ENCODE measurements at regions not wholly inside any gene's neighbourhood (a gene's known extent, or its start where the extent isn't known, plus 50 kb on each side); places are given as distances from the start of the nearest gene placed in this dataset.
A peak's percentile ranks its signal among the peaks of the same experiment; 100 is the strongest.
"Not testable (repeated sequence)": the region's sequence is repeated elsewhere in the genome, so short reads cannot be mapped to it uniquely, and the experiment has no call there.

DNA sequence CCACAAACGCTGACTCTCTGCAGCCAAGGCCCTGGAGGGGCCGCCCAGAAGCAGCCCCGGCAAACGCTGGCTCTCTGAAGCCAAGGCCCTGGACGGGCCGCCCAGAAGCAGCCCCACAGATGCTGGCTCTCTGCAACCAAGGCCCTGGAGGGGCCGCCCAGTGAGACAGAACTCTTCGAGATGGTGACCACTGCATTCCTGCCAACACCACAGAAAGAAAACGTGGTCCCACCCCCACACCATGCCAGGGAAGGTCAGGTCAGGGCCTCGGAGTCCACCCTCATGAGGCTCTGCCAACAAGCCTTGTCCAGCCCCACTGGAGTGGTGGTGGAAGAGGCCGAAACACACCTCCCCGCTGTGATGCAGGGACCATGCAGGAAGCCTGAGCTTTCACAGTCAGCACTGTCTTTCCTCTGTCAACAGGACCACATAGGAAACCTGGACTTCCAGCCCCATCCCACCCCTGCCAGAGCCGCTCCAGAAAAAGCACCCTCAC is 97.5 kb downstream of the DLL1 start:
- DNase-seq (ENCODE audit: low read depth): no peak

DNA sequence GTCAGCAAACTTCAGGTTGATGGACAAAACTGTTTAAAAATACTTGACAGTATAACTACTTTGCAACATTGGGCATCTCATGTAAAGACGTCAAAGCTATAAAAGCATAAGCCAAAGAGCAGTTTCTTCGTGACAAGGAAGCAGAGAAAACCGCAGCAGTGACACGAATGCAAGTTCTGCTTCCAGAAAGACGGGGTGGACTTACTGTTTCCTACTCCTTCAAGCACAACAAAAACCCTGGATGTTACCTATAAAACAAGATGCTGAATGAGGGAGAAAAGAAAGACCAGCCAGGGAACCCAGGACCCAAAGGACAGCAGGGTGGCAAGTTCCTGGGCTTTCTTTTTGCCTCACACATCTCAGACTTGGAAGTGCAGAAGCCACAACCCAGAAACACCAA is 98.0 kb downstream of the DLL1 start:
- DNase-seq (ENCODE audit: low read depth): no peak

DNA sequence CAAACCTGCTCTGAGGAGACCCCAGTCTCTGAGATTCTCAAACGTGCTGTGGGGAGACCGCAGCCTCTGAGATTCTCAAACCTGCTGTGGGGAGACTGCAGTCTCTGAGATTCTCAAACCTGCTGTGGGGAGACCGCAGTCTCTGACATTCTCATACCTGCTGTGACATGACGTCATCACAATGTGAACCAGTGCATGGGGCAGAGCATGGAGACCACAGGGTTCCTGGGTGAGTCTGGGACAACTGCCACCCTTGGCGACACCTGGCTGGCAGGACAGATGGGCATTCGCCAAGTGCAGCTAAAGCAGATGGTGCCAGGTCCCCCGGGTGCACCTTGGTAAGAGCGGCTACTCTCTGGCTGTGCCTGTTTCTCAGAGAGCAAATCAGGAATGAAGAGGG is 98.8 kb downstream of the DLL1 start:
- not testable (repeated sequence) for DNase-seq (ENCODE audit: low read depth)

DNA sequence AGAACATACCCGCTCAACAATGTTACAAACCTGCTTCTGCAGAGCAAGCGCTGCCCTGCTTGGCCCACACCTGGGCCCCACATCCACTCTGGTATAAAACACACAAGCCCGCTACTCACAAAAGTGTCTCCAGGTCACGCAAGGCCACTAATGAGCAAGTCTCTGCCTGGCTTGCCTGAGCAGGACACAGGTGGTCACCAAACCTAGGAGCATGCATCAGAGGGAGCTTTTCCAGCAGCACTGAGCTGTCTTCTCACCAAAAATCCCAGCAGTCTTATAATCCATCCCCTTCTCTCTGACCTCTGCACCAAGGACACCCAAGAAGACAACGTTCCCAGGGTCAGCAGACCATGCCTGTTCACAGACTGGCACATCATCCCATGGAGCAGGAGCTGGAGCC is 100.8 kb downstream of the DLL1 start:
- DNase-seq (ENCODE audit: low read depth): no peak

DNA sequence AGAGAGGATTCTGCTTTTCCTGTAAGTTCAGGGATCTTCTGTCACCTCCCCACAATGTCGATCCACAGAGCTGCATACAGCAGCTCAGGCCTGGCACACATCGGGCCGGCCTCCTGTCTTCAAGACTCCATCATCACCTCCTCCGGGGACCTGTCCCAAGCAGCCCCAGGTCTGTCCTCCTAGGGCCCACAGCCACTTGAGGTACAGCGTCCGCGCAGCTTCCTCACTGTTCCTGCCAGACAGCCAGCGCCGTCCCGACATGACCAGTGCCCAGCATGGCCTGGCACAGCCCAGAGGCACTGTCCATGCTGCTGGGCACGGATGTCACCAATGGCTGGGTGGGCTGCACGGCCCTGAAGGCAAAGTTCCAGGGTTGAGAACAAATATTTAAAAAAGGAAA is 101.6 kb downstream of the DLL1 start:
- no peak for DNase-seq (ENCODE audit: low read depth)

DNA sequence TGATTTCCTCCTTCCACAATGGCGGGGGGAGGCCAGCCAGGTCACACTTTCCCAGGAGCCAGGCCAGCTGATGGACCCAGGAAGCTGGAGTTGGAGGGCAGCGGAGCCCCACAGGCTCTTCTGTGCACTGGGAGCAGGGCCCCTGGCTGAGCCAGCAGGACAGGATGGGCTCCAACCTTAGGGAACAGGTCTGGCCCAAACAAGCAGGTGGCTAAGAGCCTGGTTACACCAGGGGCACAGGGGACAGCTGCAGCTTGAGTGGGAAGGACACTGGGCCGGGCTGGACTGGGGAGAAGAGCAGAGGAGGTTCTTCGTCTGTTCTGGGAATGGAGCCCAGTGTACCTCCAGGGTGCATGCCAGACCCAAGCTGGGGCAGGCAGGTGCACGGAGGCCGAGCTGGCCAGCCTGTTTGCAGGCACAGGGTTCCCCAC is 102.3 kb downstream of the DLL1 start:
- no peak for DNase-seq (ENCODE audit: low read depth)

DNA sequence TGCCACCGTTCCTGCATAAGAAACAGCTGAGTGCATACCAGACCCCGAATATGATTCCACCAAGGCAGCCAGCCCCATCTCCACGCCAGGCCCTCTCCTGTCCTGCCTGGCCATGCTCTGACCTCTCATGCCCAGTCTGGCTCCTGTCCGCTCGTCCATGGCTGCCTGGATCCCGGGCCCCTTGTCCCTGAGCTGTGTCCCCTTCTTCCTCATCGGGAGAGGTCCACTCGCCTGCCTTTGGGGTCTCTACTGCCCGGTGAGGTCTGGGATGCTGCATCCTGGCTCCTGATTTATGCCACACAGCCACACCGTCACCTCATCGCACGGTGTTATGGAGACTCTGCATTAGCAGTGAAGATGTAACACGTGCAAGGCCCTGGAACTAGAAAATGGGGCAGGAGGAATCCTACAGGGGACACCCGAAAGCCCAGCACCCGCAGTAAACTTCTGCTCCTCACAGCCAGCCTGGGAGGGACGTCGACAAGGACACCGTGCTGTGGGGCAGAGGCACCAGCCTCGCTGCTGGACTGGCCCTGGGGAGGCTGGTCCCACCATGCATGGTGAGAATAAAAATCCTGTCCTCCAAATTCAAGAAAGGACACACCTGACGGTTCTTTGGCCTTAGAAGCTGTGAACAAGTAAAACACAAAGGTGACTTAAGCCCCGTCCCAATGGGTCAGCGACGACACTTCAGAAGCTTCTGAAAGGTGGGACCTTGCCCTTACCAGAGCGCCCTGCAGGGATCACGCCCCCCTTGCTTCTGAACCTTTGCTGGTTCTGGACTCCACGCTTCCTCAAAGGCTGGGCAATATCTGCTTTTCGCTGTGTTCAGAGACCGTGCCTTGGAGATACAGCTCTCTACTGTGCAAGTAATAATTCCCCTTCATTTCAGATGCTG is 103.0 kb downstream of the DLL1 start:
- DNase-seq (ENCODE audit: low read depth): no peak

DNA sequence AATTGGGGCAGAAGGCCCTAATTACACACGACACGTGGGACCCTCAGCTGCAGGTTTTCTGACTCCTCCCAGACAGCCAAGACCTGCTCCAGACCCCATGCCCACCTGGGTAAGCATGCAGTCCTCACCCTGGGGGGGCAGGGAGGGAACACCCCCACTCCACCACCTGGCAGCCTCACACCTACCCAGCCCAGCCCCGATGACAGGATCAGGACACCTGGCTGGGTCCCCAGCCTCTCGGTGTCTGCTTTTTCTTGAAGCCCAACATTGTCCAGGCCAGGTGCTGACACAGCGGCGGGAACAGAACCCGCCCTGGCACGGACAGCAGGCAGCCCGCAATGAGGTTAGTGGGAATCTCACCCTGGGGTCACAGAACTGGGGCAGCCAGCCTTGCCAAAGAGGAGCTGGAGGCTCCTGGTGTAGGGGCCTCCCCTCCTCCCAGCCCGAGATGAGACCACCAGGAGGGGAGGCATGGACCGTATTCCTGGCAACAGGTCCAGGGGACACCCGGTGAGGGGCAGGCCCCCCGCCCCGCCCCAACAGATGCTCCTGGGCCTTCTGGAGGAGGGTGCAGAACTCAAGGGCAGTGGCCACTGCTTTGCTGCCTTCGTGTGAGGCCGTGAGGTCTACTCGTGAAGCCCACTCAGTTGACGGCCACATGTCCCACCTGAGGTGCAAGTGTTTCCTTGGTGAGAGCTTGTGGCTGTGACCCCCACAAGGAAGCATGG is 103.8 kb downstream of the DLL1 start:
- no peak for DNase-seq (ENCODE audit: low read depth)

DNA sequence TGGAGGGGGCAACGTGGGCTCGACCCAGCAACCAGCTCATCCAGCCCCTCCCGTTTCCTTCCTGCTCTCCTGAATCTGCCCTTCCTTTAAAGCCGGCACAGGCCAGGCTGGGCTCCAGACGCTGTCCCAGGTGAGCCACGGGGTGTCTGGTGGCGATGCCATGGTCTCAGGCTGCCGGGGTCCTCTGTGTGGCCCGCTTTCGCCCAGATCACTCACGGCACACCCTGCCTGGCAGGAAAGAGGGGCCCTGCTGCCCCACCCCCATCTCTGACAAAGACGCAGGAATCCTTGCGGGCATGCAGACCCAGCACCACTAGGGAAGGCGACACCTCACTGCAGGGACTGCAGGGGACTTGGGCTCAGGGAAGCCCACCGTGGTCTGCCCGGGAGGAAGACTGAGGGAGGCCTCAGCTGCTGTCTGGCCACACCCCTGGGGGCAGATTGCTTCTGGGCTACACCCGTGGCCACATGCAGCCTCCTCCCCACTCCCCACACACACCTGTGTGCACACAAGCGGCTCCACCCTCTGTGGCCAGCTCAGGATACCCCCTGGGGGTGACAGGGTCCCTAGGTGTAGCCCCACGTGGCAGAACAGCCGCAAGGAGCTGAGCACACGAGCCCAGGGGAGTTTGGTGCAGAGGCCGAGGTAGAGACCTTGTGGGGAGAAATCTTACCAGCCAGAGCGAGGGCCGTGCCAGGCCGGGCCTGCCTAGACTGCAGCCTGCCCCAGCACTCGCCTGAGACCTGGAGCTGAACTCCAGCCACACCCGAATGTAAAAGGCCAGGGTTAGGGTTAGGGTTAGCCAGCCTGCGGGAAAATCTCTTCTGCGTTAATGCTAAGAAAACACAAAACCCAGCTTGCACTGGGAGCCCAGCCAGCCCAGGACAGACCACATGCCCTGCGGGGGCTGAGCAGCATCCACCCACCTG is 104.6 kb downstream of the DLL1 start:
- no peak for DNase-seq (ENCODE audit: low read depth)

DNA sequence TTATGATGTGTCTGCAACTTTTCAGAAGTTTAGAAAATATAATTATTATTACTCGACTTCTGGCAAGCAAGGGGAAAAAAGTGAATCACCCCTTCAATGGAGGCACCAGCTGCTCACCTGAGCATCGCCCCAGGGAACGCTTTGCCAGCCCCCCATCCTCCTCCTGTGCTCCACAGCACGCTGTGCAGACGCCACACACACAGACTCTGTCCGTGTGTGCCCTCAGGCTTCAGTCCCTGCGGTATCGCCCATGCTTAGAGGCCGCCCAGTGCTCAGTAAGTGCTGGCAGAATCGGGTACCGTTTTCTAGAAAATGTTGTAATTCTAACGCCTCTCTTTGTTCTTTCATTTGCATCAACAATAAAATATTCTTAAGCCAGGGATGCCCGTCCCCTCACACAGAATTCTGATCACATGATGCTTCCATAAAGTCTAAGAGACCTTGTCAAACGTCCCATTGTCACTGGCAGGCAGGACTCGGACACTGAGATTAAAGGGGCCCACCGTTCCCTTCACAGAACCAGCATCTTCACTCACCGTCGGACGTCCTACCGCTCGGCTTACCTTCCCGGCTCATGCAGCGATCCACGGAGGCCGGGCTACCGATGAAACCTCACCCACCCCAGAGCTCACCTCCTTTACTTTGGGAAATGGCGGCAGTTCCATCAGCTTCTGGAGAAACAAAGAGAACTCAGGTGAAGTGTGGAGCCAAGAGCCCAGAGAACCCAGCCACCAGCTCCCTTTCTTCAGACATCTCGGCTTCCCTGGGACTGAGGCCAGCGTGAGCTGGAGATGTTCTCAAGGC is 105.5 kb downstream of the DLL1 start:
- DNase-seq (ENCODE audit: low read depth): no peak

DNA sequence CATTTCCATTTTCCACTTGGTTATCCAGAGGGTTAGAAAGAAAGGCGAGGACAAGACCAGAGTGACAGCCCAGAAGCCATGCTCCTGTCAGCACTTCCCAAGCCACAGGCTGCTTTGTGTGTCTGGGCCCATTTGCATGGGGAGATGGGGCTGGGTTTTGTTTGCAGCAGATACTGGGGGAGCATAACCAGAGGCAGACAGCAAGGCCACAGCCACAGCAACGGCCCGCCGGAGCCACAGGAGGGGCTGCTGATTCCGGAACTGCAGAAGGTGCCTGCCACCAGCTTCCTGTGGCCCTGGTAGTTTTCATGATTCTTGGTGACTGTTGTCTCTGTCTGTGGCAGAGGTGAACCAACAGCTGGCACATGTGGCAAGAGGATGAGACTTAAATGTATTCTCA is 106.6 kb downstream of the DLL1 start:
- DNase-seq (ENCODE audit: low read depth): no peak

DNA sequence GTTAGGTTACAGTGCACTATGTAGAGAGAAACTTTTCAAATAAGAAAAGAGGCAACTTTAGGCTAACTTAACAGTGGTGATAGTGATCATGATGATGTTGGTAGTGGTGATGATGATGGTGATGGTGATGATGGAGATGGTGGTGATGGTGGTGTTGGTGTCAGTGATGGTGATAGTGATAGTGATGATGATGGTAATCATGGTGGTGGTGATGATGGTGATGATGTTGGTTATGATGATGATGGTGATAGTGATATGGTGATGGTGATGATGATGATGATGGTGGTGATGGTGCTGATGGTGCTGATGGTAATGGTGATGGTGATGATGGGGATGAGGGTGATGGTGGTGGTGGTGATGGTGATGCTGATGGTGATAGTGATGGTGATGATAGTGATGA is 107.4 kb downstream of the DLL1 start:
- no peak for DNase-seq (ENCODE audit: low read depth)

DNA sequence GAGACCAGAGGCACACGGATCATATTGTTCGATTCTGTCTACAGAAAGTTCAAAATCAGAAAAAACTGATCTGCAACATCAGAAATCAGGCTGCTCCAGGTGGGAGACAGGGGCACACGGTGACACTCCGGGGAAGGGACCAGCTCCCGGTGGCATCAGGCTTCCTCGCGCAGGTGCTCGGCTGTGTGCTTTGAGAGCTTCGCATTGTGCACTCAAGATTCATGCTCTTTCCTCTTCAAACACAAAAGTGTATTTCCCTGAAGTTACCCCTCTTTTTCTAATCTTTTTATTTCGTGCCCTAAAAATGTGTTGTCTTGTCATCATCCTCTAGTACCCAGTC is 108.1 kb downstream of the DLL1 start:
- DNase-seq (ENCODE audit: low read depth): no peak

DNA sequence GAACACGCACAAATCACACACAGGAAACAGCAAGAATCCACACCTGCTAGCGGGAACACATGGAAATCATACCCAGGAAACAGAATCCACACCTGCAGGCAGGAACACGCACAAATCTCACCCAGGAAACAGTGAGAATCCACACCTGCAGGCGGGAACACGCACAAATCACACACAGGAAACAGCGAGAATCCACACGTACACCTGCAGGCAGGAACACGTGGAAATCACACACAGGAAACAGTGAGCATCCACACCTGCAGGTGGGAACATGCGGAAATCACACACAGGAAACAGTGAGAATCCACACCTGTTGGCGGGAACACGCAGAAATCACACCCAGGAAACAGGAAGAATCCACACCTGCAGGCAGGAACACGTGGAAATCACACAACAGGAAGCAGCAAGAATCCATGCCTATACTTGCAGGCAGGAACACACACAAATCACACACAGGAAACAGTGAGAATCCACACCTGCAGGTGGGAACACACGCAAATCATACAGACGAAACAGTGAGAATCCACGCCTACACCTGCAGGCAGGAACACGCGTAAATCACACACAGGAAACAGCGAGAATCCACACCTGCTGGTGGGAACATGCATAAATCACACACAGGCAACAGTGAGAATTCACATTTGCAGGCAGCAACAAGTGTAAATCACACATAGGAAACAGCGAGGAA is 108.6 kb downstream of the DLL1 start:
- DNase-seq (ENCODE audit: low read depth): no peak

DNA sequence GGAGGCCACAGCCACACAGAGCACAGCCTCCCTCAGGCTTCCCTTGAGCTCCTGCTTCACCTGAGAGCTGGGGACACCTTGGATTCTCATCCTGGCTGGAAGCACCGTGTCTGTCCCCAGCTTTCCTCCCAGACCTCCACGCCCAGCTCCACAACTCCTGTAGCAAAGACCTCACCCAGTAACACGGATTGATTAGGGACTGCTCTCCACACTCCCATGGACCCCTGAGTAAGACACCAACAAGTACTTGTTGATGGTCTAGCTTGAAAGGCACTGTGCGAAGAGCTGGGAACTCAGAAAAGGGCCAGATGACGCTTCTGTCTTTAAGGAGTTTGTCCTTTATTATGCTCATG is 109.6 kb downstream of the DLL1 start:
- DNase-seq (ENCODE audit: low read depth): no peak

DNA sequence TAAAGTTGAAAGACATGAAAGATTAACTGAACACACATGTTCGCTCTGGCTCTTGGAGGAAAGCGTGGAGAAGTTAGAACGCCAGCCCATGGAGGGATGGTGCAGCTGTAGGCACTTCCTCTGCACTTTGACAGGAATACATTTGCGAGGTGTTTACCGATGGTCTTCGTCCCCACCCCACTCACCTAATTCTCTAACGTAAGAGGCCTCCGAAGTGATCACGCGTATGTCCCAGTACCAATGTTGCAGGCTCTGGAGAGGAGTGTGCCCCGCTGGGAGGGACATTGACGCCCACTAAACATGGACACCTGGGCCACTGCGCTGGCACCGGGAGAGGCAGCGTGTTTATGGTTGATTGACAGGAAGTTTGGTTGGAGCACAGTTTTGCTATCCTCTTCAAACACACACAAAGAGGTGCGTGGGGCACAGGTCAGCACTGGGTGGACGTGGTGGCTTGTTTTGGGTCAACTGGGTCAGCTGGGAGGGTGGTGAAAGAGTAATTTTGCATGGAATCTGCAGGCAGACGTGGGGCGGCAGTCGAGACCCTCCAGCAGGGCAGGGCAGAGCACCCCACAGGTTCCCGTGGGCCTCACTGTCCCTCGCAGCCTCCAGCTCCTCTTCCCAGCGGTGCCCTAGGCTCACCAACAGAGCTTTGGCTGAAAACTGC is 110.1 kb downstream of the DLL1 start:
- no peak for DNase-seq (ENCODE audit: low read depth)

DNA sequence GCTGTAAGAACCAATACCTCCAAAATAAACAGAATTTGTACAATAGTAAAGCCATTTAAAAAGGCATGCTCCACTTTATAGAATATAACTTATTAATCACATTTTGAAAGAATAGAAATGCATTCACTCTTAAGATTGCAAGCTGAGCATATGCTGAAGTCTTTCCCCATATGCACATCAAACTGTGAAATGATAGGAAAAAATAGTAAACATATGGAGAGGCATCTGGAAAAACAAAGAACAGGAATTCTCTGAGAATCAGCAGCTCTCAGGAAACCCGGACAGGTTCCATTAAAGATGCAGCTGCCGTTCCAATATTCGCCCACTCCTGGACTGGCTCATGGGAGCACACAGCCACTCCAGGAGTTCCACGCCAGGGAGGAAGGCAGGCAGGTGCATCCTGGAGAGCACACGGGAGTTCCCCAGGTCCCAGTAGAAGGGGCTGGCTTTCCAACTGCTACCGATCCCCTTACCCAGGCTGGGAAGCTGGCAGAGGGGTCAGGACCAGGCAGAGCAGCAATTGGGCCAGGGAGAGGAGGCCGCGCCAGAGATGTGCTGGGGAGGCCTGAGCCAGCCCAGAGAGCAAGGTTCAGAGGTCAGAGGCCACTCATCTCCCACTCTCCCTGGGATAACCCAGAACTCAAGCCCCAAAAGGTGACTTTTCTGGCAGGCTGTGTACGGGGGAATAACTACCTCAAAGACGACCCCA is 111.1 kb downstream of the DLL1 start:
- no peak for DNase-seq (ENCODE audit: low read depth)

DNA sequence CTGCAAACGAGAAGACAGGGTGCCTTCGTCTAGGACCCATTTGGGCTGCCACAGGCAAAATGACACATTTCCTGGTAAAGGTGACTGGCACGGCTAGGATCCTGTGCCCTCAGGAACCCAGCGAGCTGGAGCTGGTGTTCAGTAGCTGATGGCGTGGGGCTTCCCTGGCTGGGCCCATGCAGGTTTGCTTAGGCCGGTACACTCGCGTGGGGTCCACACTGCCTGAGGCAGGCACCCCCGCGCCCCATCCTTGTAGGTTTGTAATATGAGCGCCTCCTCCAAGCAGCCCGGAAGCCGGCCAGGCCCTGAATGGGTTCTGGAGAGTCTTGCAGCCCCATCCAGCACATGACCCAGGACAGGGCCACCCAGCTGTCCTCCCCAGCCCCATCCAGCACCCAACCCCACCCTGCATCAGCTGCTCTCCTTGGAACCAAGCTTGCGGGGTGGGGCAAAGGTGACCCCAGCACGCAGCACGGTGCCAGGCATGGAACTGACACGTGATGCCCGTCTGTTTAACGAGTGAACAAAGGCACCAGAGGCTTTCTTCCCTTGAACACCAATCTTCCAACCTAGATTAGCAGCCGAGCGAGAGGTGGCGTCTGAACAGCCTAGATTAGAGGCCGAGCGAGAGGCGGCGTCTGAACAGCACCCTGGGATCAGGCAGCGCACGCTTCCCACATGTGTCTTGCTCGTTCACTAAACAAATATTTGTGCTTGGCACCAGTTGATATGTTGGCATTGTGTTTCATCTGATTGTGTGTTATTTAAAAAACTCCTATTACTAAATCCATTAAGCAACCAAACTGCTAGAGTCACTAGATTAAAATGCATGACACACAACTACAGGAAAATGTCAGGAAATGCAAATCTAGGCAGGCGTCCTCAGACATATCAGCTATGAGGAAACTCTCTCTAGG is 112.1 kb downstream of the DLL1 start:
- DNase-seq (ENCODE audit: low read depth): peak; percentile 32
